ENCODE measurements at regions not wholly inside any gene's neighbourhood (a gene's known extent, or its start where the extent isn't known, plus 50 kb on each side); places are given as distances from the start of the nearest gene placed in this dataset.

GRCh38 chr20:57791966-57792365 lies 82.2 kb upstream of the PMEPA1 start:
- TF ChIP-seq CTCF (conservative IDR thresholded peaks at IDR 0.05; ENCODE audit: low read depth, low read length) (no peak), EZH2 (IDR thresholded peaks at IDR 0.05; ENCODE audit: low read length, unreplicated experiment) (no peak), EZH2phosphoT487 (IDR thresholded peaks at IDR 0.05; ENCODE audit: borderline replicate concordance, low read length) (no peak)
